H1 (cell line): ENCODE measurements at regions not wholly inside any gene's neighbourhood (a gene's known extent, or its start where the extent isn't known, plus 50 kb on each side); places are given as distances from the start of the nearest gene placed in this dataset.

Experiments
- CTCF ChIA-PET: fragments of 300-600 bp; sonication (Branson Sonifier 250); formaldehyde crosslinking; loops from one replicate; lab custom pipeline; 2021; ENCODE audit not compliant: partially characterized antibody; lab: Charles Lee
- POLR2A ChIA-PET: fragments of 300-600 bp; sonication (Branson Sonifier 250); formaldehyde crosslinking; loops from one replicate; lab custom pipeline; 2021; ENCODE audit warnings: inconsistent platforms; ENCODE audit not compliant: partially characterized antibody; lab: Charles Lee
- DNase-seq, 2 experiments: peaks; one replicate each; pipeline versions ENCODE4 v3.0.0 to v3.0.0-alpha.2; 2010 to 2022; ENCODE audit warnings: low spot score in 2 of 2, low read depth in 1 of 2, mixed read lengths in 1 of 2
- FAIRE-seq: peaks from 2 replicates; lab custom pipeline; 2011; peaks lifted over from hg19 to GRCh38; lab: Jason Lieb, UNC
- H2AFZ ChIP-seq: 2 replicates; pipeline ENCODE4 v1.8.1; 2012; ENCODE audit warnings: low read length, inconsistent platforms
- H2AK5ac ChIP-seq: 2 replicates; pipeline ENCODE4 v1.6.1; 2013; ENCODE audit warnings: low read depth, low read length
- H2BK120ac ChIP-seq: replicated peaks from 2 replicates; pipeline ENCODE3; 2013; ENCODE audit warnings: low read depth, low read length, inconsistent platforms
- H2BK12ac ChIP-seq: 2 replicates; pipeline ENCODE4 v1.6.1; 2013; ENCODE audit warnings: low read depth, low read length
- H2BK15ac ChIP-seq: 2 replicates; pipeline ENCODE4 v1.6.1; 2013; ENCODE audit warnings: low read length
- H2BK20ac ChIP-seq: 2 replicates; pipeline ENCODE4 v1.6.1; 2013; ENCODE audit warnings: low read length
- H2BK5ac ChIP-seq: 2 replicates; pipeline ENCODE4 v1.6.1; 2013; ENCODE audit warnings: low read depth, low read length
- H3K14ac ChIP-seq: 2 replicates; pipeline ENCODE4 v1.6.1; 2013; ENCODE audit warnings: inconsistent platforms; ENCODE audit not compliant: insufficient read length
- H3K18ac ChIP-seq: 2 replicates; pipeline ENCODE4 v1.6.1; 2013; ENCODE audit warnings: low read length; ENCODE audit errors: extremely low read depth
- H3K23ac ChIP-seq: 2 replicates; pipeline ENCODE4 v1.6.1; 2013; ENCODE audit warnings: inconsistent platforms; ENCODE audit not compliant: insufficient read length
- H3K23me2 ChIP-seq: 2 replicates; pipeline ENCODE4 v1.6.1; 2013; ENCODE audit warnings: low read depth, low read length
- H3K27ac ChIP-seq: 2 replicates; pipeline ENCODE4 v1.6.1; 2011; ENCODE audit warnings: low read depth, low read length, inconsistent platforms
- H3K27me3 ChIP-seq, 4 experiments: replicated peaks in 1 of 4; 1 replicate in 1 of 4; 2 replicates in 3 of 4; pipeline versions ENCODE4 v1.6.1 to v1.8.1; 2011 to 2013; ENCODE audit warnings: low read length in 3 of 4, mild to moderate bottlenecking in 3 of 4, inconsistent platforms in 2 of 4, mixed read lengths in 2 of 4, moderate library complexity in 1 of 4; ENCODE audit not compliant: control insufficient read depth in 3 of 4, insufficient read depth in 3 of 4; ENCODE audit errors: extremely low read depth in 1 of 4
- H3K36me3 ChIP-seq, 4 experiments: 2 replicates each; pipeline versions ENCODE4 v1.6.1 to v1.8.1; 2011 to 2013; ENCODE audit warnings: mild to moderate bottlenecking in 4 of 4, low read length in 3 of 4, moderate library complexity in 2 of 4, control low read depth in 1 of 4, inconsistent platforms in 1 of 4; ENCODE audit not compliant: insufficient read depth in 4 of 4, control insufficient read depth in 2 of 4
- H3K4ac ChIP-seq: replicated peaks from 2 replicates; pipeline ENCODE3; 2013; ENCODE audit warnings: low read length, low read depth, mixed read lengths, inconsistent platforms; ENCODE audit not compliant: insufficient read length
- H3K4me1 ChIP-seq, 4 experiments: replicated peaks in 1 of 4; 1 replicate in 1 of 4; 2 replicates in 3 of 4; pipeline versions ENCODE4 v1.6.1 to v1.8.1; 2011 to 2013; ENCODE audit warnings: low read length in 3 of 4, inconsistent platforms in 2 of 4, mixed read lengths in 1 of 4; ENCODE audit not compliant: insufficient read depth in 4 of 4, control insufficient read depth in 3 of 4
- H3K4me2 ChIP-seq, 2 experiments: 2 replicates each; pipeline versions ENCODE4 v1.6.1 to v1.8.1; 2011 to 2013; ENCODE audit warnings: low read depth in 2 of 2, low read length in 2 of 2, control low read depth in 1 of 2, inconsistent platforms in 1 of 2, mild to moderate bottlenecking in 1 of 2; ENCODE audit not compliant: insufficient read depth in 1 of 2
- H3K4me3 ChIP-seq, 4 experiments: fragments of 200-600, 300-600 bp in 1 of 4; sonication (generic), shearing (Covaris generic), sonication (Bioruptor Twin) in 1 of 4; 2 replicates each; pipeline versions ENCODE4 v1.5.1 to v1.8.1; 2011 to 2016; ENCODE audit warnings: low read length in 4 of 4, low read depth in 3 of 4, control low read depth in 2 of 4, inconsistent platforms in 2 of 4, mild to moderate bottlenecking in 2 of 4, mixed read lengths in 1 of 4, moderate library complexity in 1 of 4; ENCODE audit not compliant: insufficient read depth in 2 of 4; ENCODE audit errors: extremely low read depth in 1 of 4
- H3K56ac ChIP-seq: replicated peaks from 2 replicates; pipeline ENCODE3; 2013; ENCODE audit warnings: low read depth, mild to moderate bottlenecking, mixed read lengths, low read length, inconsistent platforms; ENCODE audit not compliant: insufficient read length
- H3K79me1 ChIP-seq: 2 replicates; pipeline ENCODE4 v1.6.1; 2013; ENCODE audit warnings: low read depth, low read length, control low read depth
- H3K79me2 ChIP-seq, 2 experiments: 2 replicates each; pipeline versions ENCODE4 v1.6.1 to v1.8.1; 2012 to 2013; ENCODE audit warnings: low read length in 2 of 2, mild to moderate bottlenecking in 2 of 2, inconsistent platforms in 1 of 2; ENCODE audit not compliant: insufficient read depth in 2 of 2, control insufficient read depth in 1 of 2
- H3K9ac ChIP-seq, 4 experiments: replicated peaks in 1 of 4; 1 replicate in 1 of 4; 2 replicates in 3 of 4; pipeline versions ENCODE4 v1.6.1 to v1.8.1; 2011 to 2013; ENCODE audit warnings: low read depth in 3 of 4, low read length in 3 of 4, control low read depth in 2 of 4, mild to moderate bottlenecking in 2 of 4, moderate library complexity in 2 of 4, inconsistent platforms in 1 of 4; ENCODE audit errors: extremely low read depth in 1 of 4
- H3K9me3 ChIP-seq, 2 experiments: 2 replicates each; pipeline versions ENCODE4 v1.6.1 to v1.8.1; 2012 to 2013; ENCODE audit warnings: mild to moderate bottlenecking in 2 of 2, moderate library complexity in 2 of 2, control low read depth in 1 of 2, inconsistent platforms in 1 of 2, low read depth in 1 of 2, low read length in 1 of 2, mixed read lengths in 1 of 2; ENCODE audit not compliant: insufficient read depth in 2 of 2
- H4K20me1 ChIP-seq, 2 experiments: replicated peaks in 1 of 2; 2 replicates each; pipeline versions ENCODE3 to v1.8.1; 2011 to 2013; ENCODE audit warnings: inconsistent platforms in 2 of 2, low read length in 2 of 2, mild to moderate bottlenecking in 1 of 2; ENCODE audit not compliant: insufficient read depth in 2 of 2, control insufficient read depth in 1 of 2
- H4K5ac ChIP-seq: 2 replicates; pipeline ENCODE4 v1.6.1; 2013; ENCODE audit warnings: low read length, low read depth, mixed read lengths, inconsistent platforms; ENCODE audit not compliant: insufficient read length
- H4K8ac ChIP-seq: 2 replicates; pipeline ENCODE4 v1.8.0; 2013; ENCODE audit warnings: mild to moderate bottlenecking, moderate library complexity, low read length, inconsistent platforms; ENCODE audit not compliant: insufficient read depth; ENCODE audit errors: extremely low read depth
- H4K91ac ChIP-seq: replicated peaks from 2 replicates; pipeline ENCODE3; 2013; ENCODE audit warnings: low read length, mixed read lengths, inconsistent platforms; ENCODE audit not compliant: insufficient read length
- CEBPB ChIP-seq: IDR thresholded peaks from 2 replicates; pipeline ENCODE4 v1.6.1; 2012; ENCODE audit warnings: low read depth, low read length
- EGR1 ChIP-seq: IDR thresholded peaks from 2 replicates; pipeline ENCODE4 v1.6.1; 2011; ENCODE audit warnings: low read depth, low read length, borderline replicate concordance
- MAFK ChIP-seq: IDR thresholded peaks from 2 replicates; pipeline ENCODE4 v1.6.1; 2012; ENCODE audit warnings: low read depth, mild to moderate bottlenecking, improper control_type of control experiment, low read length
- PHF8 ChIP-seq: fragments of 200-600 bp; sonication (generic); conservative IDR thresholded peaks from 2 replicates; pipeline ENCODE4 v1.7.1; 2012; ENCODE audit warnings: low read depth, mild to moderate bottlenecking, inconsistent platforms, low read length, moderate library complexity
- RAD21 ChIP-seq, 2 experiments: IDR thresholded peaks in 1 of 2; conservative IDR thresholded peaks in 1 of 2; 2 replicates each; pipeline ENCODE4 v1.6.1; 2011; ENCODE audit warnings: low read depth in 2 of 2, low read length in 2 of 2, improper control_type of control experiment in 1 of 2, inconsistent platforms in 1 of 2, mild to moderate bottlenecking in 1 of 2, moderate library complexity in 1 of 2
- WGBS, 2 experiments: shearing (Covaris generic) in 1 of 2; methylation state at CpG; one replicate each; pipeline versions ENCODE4 v1.1.6 to v1.1.7; 2013 to 2015; ENCODE audit warnings: low lambda C conversion rate in 2 of 2, mixed read lengths in 2 of 2, inconsistent platforms in 1 of 2, low coverage in 1 of 2, missing lambda C conversion rate in 1 of 2; ENCODE audit not compliant: insufficient replicate concordance in 2 of 2, insufficient coverage in 1 of 2, insufficient read length in 1 of 2; ENCODE audit errors: extremely low coverage in 1 of 2, missing lambda C conversion rate in 1 of 2; 5-methylcytosine and 5-hydroxymethylcytosine counted together
- TF ChIP-seq, protein P1 (sequence below), 3 experiments: IDR thresholded peaks; 1 replicate in 2 of 3; 2 replicates in 1 of 3; pipeline versions ENCODE4 v1.5.1 to v1.6.1; 2011; ENCODE audit warnings: low read length in 3 of 3, mild to moderate bottlenecking in 3 of 3, inconsistent platforms in 2 of 3, low read depth in 1 of 3, moderate library complexity in 1 of 3; ENCODE audit not compliant: insufficient read depth in 1 of 3; ENCODE audit errors: control extremely low read depth in 1 of 3
- TF ChIP-seq, protein P2 (sequence below): IDR thresholded peaks from 2 replicates; pipeline ENCODE4 v1.6.1; 2012; ENCODE audit warnings: inconsistent platforms

DNA sequence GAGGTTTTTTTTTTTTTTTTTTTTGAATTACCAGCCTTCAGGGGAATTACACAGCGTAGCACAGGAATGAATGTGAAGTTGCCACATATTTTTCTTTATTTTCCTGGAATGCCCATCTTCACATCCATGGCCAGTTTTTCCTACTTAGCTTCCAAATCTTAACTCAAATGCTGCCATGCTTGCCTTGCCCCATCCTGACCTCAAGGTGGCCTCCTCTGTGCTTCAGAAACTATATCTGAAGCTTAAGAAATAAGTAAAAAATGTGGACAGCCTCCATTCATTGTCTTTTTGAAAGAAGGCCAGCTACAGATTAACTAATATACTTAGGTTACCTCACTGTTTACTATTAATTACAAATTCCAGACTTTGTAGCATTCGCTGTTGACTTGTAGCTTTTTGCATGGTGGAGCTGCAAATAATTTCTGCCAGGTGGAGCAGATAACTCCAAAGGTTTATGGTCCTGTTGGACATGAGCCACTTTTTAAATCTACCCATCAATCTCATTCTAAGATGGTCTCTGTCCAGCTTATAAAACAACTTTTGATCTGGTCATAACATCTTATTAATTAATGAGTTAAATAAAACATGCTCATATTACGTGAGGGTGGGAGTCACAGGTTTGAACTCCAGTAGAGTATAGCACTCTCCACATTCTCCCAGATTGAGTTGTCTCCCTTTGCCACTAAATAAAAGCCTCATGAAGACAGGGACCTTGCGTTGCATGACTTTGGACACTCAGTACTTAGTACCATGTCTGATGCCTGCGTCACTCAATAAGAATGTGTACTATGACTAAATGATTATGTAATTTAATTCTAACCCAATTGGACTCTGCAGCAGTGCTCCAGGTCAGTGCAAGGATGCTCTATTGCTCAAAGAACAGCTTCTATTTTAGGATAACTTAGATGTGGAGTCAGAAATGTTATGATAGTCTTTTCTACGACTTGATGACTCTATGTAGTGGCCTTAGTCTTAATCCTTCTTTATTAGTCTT lies 678.6 kb upstream of the CITED2 start:
- Histone ChIP-seq H3K4me3 (no peak overlapping the region), H2BK5ac (no peak overlapping the region), H2AK5ac (no peak overlapping the region), H3K4me2 (no peak overlapping the region), H3K18ac (no peak overlapping the region), H3K36me3 (no peaks in the 10 kb centered on the region), H3K23me2 (no peaks in the 10 kb centered on the region), H3K23ac (no peak overlapping the region), H3K4me1 (peaks cover 1 to 12% (median 7%) of the 10 kb centered on the region in 4 experiments; a peak in 4 of 7 replicates), H3K27ac (no peak overlapping the region), H3K27me3 (no peaks in the 10 kb centered on the region), H2AFZ (no peak overlapping the region), H3K9ac (no peak overlapping the region), H2BK120ac (no peak overlapping the region), H2BK15ac (no peak overlapping the region), H4K20me1 (no peaks in the 10 kb centered on the region), H2BK12ac (no peak overlapping the region), H3K14ac (no peak overlapping the region), H3K79me1 (no peaks in the 10 kb centered on the region; the same call in 1 of the 2 replicates), H4K5ac (no peak overlapping the region), H4K91ac (no peak overlapping the region), H3K4ac (no peak overlapping the region), H4K8ac (no peak overlapping the region), H3K56ac (no peak overlapping the region), H3K9me3 (no peaks in the 10 kb centered on the region), H2BK20ac (no peak overlapping the region), H3K79me2 (no peaks in the 10 kb centered on the region)
- CTCF ChIA-PET = interaction anchor here (0.6 to 2.3 kb wide), 27 partner anchors 9 to 1610 kb away, joined by 3 to 14 read pairs (median 4); no protein-coding TSS in a partner anchor
- POLR2A ChIA-PET = interaction anchor here (1.2 kb wide), 1 partner anchor 679 kb away, joined by 3 read pairs; the partner anchor contains the start of gene CITED2
- FAIRE-seq (peak; percentile 73), DNase-seq (no peak)
- 95% methylated on average over 5 of the region's 6 CpGs; no CpG with 5 or more reads in 1 of the 2 experiments for WGBS, 2 experiments
- TF ChIP-seq, protein P1, sequence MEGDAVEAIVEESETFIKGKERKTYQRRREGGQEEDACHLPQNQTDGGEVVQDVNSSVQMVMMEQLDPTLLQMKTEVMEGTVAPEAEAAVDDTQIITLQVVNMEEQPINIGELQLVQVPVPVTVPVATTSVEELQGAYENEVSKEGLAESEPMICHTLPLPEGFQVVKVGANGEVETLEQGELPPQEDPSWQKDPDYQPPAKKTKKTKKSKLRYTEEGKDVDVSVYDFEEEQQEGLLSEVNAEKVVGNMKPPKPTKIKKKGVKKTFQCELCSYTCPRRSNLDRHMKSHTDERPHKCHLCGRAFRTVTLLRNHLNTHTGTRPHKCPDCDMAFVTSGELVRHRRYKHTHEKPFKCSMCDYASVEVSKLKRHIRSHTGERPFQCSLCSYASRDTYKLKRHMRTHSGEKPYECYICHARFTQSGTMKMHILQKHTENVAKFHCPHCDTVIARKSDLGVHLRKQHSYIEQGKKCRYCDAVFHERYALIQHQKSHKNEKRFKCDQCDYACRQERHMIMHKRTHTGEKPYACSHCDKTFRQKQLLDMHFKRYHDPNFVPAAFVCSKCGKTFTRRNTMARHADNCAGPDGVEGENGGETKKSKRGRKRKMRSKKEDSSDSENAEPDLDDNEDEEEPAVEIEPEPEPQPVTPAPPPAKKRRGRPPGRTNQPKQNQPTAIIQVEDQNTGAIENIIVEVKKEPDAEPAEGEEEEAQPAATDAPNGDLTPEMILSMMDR (IDR thresholded peaks at IDR 0.05; ENCODE audit: control extremely low read depth in 1 of 3, insufficient read depth in 1 of 3, low read depth in 1 of 3, low read length in 3 of 3) = peak in 2 of 3 experiments; percentile 40 to 60; a peak in 3 of 4 replicates
- no peak for TF ChIP-seq MAFK
- peak; percentile 63 to 72 for TF ChIP-seq RAD21 (IDR thresholded peaks at IDR 0.05 in 1 of 2, conservative IDR thresholded peaks at IDR 0.05 in 1 of 2; ENCODE audit: low read depth in 2 of 2, low read length in 2 of 2)
- TF ChIP-seq CEBPB = no peak
- TF ChIP-seq PHF8 = no peak
- TF ChIP-seq, protein P2, sequence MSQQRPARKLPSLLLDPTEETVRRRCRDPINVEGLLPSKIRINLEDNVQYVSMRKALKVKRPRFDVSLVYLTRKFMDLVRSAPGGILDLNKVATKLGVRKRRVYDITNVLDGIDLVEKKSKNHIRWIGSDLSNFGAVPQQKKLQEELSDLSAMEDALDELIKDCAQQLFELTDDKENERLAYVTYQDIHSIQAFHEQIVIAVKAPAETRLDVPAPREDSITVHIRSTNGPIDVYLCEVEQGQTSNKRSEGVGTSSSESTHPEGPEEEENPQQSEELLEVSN = no peak
- no peak for TF ChIP-seq EGR1
